ENCODE measurements at regions not wholly inside any gene's neighbourhood (a gene's known extent, or its start where the extent isn't known, plus 50 kb on each side); places are given as distances from the start of the nearest gene placed in this dataset.

DNA sequence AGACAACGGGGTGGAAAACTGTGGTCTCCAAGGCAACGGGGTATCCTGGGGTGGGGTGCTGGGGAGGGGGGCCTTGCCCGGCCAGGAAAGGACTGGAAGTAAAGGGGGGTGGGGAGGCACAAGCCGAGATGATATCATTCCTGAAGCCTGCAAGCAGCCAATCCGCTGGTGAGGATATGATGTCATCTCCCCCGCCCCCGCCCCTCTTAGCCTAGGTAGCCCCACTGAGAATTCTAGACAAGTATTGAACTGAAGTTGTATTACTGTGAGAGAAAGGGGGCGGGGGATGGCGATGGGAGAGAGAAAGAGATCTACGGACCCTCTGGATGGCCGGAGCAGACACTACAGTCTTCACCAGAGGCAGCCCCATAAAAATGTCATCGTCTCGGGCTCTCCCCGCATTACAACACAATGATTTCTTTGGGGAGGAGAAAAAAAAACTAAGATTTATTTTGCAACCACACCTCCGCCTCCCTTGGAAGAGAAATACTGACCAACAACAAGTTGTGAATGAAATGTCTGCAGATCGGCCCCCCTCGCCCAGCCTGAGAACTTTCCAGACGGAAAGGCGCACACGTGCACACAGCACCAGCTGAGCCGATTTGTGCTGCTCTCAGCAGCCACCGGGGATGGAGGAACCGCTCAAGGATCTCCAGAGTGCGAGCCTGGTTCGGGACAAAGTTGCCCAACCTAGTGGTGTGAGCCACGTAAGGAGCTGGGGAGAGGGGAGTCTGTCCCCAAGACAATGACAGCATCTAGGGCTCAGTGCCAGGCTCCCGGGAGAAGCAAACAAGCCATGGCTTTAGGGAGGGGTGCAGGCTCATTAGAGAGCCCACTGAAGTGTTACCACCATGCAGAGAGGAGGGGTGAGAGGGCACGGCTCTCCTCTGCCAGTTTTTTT lies 222.1 kb downstream of the SOX9 start:
- TF ChIP-seq, protein P1, sequence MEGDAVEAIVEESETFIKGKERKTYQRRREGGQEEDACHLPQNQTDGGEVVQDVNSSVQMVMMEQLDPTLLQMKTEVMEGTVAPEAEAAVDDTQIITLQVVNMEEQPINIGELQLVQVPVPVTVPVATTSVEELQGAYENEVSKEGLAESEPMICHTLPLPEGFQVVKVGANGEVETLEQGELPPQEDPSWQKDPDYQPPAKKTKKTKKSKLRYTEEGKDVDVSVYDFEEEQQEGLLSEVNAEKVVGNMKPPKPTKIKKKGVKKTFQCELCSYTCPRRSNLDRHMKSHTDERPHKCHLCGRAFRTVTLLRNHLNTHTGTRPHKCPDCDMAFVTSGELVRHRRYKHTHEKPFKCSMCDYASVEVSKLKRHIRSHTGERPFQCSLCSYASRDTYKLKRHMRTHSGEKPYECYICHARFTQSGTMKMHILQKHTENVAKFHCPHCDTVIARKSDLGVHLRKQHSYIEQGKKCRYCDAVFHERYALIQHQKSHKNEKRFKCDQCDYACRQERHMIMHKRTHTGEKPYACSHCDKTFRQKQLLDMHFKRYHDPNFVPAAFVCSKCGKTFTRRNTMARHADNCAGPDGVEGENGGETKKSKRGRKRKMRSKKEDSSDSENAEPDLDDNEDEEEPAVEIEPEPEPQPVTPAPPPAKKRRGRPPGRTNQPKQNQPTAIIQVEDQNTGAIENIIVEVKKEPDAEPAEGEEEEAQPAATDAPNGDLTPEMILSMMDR (IDR thresholded peaks at IDR 0.05; ENCODE audit: insufficient read depth, low read length, poor library complexity, severe bottlenecking): no peak
- TF ChIP-seq EZH2phosphoT487 (conservative IDR thresholded peaks at IDR 0.05; ENCODE audit: low read length): no peak
